KMS-11 (cell line): ENCODE measurements at regions not wholly inside any gene's neighbourhood (a gene's known extent, or its start where the extent isn't known, plus 50 kb on each side); places are given as distances from the start of the nearest gene placed in this dataset.

Source experiments
- H2AFZ ChIP-seq: fragments of 200-600 bp; sonication (generic); 2 replicates; pipeline ENCODE4 v1.6.1; 2016; ENCODE audit warnings: antibody characterized with exemption, mixed run types, low read depth
- H3K27ac ChIP-seq: fragments of 200-600 bp; sonication (generic); 2 replicates; pipeline ENCODE4 v1.6.1; 2016; ENCODE audit warnings: mild to moderate bottlenecking, mixed run types
- H3K27me3 ChIP-seq: fragments of 200-600 bp; sonication (generic); 2 replicates; pipeline ENCODE4 v1.6.1; 2017; ENCODE audit warnings: mild to moderate bottlenecking, low read depth, mixed run types, moderate library complexity; ENCODE audit not compliant: insufficient read depth
- H3K36me3 ChIP-seq: fragments of 200-600 bp; sonication (generic); 2 replicates; pipeline ENCODE4 v1.6.1; 2017; ENCODE audit warnings: mild to moderate bottlenecking, mixed run types; ENCODE audit not compliant: insufficient read depth
- H3K4me1 ChIP-seq: fragments of 200-600 bp; sonication (generic); 2 replicates; pipeline ENCODE4 v1.6.1; 2016; ENCODE audit warnings: mild to moderate bottlenecking, low read depth, mixed run types; ENCODE audit not compliant: poor library complexity, severe bottlenecking
- H3K4me2 ChIP-seq: fragments of 200-600 bp; sonication (generic); 2 replicates; pipeline ENCODE4 v1.7.0; 2016; ENCODE audit warnings: mild to moderate bottlenecking, mixed run types
- H3K4me3 ChIP-seq: fragments of 200-600 bp; sonication (generic); IDR thresholded peaks from 2 replicates; pipeline ENCODE4 v1.6.1; 2017; ENCODE audit warnings: low read depth, low read length, mixed read lengths; ENCODE audit not compliant: insufficient read depth
- H3K79me2 ChIP-seq: fragments of 200-600 bp; sonication (generic); 2 replicates; pipeline ENCODE4 v1.6.1; 2016; ENCODE audit warnings: low read depth, mixed run types; ENCODE audit not compliant: insufficient read depth
- H3K9ac ChIP-seq: fragments of 200-600 bp; sonication (generic); 2 replicates; pipeline ENCODE4 v1.6.1; 2016; ENCODE audit warnings: mild to moderate bottlenecking, mixed run types
- H4K20me1 ChIP-seq: fragments of 200-600 bp; sonication (generic); 2 replicates; pipeline ENCODE4 v1.6.1; 2016; ENCODE audit warnings: mild to moderate bottlenecking, mixed run types; ENCODE audit not compliant: insufficient read depth
- TF ChIP-seq, protein P1 (sequence below): fragments of 200-600 bp; sonication (generic); conservative IDR thresholded peaks from 2 replicates; pipeline ENCODE4 v1.6.1; 2017; ENCODE audit warnings: low read depth, mild to moderate bottlenecking, antibody characterized with exemption, low read length, moderate library complexity, mixed read lengths

DNA sequence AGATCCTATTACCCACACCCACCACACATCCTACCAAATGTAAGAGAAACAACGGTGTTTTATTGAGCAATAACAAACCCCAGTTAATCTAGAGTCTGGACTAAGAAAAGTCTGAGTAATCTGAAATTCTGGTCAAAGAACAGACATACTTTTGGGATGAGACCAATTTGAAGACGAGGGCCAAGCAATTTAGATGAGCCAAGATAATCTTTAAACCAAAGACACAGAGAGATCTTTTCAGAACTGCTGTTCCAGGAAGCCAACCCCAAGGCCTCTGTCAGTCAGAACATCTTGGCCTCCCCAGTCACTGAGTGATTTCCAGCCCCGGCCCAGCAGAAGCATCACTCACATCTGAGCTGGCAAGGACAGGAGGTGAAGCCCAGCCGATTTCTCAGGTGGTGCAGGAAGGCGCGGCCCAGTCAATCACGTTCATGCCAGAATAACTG is 118.5 kb upstream of the SYNDIG1 start:
- H3K4me2 ChIP-seq = no peak overlapping the region
- TF ChIP-seq, protein P1, sequence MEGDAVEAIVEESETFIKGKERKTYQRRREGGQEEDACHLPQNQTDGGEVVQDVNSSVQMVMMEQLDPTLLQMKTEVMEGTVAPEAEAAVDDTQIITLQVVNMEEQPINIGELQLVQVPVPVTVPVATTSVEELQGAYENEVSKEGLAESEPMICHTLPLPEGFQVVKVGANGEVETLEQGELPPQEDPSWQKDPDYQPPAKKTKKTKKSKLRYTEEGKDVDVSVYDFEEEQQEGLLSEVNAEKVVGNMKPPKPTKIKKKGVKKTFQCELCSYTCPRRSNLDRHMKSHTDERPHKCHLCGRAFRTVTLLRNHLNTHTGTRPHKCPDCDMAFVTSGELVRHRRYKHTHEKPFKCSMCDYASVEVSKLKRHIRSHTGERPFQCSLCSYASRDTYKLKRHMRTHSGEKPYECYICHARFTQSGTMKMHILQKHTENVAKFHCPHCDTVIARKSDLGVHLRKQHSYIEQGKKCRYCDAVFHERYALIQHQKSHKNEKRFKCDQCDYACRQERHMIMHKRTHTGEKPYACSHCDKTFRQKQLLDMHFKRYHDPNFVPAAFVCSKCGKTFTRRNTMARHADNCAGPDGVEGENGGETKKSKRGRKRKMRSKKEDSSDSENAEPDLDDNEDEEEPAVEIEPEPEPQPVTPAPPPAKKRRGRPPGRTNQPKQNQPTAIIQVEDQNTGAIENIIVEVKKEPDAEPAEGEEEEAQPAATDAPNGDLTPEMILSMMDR = no peak
- H3K9ac ChIP-seq = no peak overlapping the region
- no peaks in the 10 kb centered on the region for H3K79me2 ChIP-seq
- no peak overlapping the region for H3K4me3 ChIP-seq
- no peaks in the 10 kb centered on the region for H3K27me3 ChIP-seq
- H3K4me1 ChIP-seq = no peaks in the 10 kb centered on the region
- H3K27ac ChIP-seq = no peak overlapping the region
- no peak overlapping the region for H2AFZ ChIP-seq
- no peaks in the 10 kb centered on the region for H3K36me3 ChIP-seq
- no peaks in the 10 kb centered on the region for H4K20me1 ChIP-seq

DNA sequence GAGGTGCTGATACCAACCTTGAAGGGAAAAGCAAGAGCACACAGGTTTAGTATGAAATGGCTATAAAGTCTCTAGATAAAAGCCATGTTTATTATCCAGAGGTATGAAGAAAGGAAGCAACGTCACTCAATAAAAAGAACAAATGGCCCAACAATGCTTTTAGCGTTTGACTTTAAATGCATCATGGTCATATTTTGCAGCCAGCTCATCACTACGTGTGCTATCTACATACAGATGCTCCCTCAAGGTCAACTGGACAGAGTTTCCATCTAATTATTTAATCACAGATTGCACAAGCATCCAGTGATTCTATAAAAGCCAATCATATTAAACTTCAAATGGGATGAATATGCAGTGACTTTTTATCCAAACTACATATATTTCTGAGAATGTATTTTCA is 127.6 kb upstream of the SYNDIG1 start:
- H3K27ac ChIP-seq = no peak overlapping the region
- no peak overlapping the region for H3K4me2 ChIP-seq
- no peaks in the 10 kb centered on the region for H4K20me1 ChIP-seq
- no peak overlapping the region for H3K4me3 ChIP-seq
- H3K36me3 ChIP-seq = no peaks in the 10 kb centered on the region
- H3K9ac ChIP-seq = no peak overlapping the region
- TF ChIP-seq, protein P1 = no peak
- H2AFZ ChIP-seq = no peak overlapping the region
- H3K79me2 ChIP-seq = no peaks in the 10 kb centered on the region
- no peaks in the 10 kb centered on the region for H3K27me3 ChIP-seq
- no peaks in the 10 kb centered on the region for H3K4me1 ChIP-seq

DNA sequence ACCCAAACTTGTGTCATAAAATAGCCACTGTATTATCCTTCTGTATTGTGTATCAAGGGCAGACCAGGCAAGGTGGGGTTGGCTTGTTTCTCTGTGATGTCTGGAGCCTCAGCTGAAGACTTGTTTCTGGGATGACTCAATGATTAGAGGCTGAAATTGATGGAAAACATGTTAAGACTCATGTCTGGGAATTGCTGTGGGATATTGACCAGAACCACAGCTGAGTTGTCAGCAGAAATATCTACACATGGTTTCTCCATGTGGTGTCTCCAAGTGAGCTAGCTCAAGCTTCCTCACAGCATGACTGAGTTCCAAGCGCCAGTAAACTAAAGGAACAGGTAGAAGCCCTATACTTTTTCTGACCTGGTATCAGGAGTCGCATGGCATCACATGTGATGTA is 128.5 kb upstream of the SYNDIG1 start:
- Histone ChIP-seq H2AFZ (no peak overlapping the region), H3K27me3 (no peaks in the 10 kb centered on the region), H3K27ac (no peak overlapping the region), H3K36me3 (no peaks in the 10 kb centered on the region), H3K79me2 (no peaks in the 10 kb centered on the region), H3K4me3 (no peak overlapping the region), H3K4me1 (no peaks in the 10 kb centered on the region), H4K20me1 (no peaks in the 10 kb centered on the region), H3K9ac (no peak overlapping the region), H3K4me2 (no peak overlapping the region)
- TF ChIP-seq, protein P1 = no peak

DNA sequence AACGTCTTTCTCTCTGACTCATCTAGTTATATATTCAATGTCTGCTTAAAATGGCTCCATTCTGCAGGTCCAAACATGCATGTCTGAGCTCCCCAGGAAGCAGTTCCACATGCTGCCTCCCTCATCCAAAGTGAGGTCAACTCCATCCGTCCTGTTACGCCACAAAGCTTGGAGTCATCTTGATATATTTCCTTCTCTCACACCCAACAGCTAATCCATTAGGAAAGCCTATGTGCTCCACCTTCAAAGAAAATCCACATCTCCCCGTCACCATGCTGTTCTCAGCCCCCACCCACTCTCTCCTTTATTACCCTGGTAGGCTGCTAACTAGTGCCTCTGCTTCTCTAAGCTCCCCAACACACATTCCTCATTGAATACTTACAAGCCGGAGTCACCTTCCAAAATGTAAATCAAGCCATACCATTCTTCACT is 130.2 kb upstream of the SYNDIG1 start:
- H3K36me3 ChIP-seq = no peaks in the 10 kb centered on the region
- no peak overlapping the region for H3K4me3 ChIP-seq
- H3K4me2 ChIP-seq = no peak overlapping the region
- TF ChIP-seq, protein P1 = no peak
- H3K79me2 ChIP-seq = no peaks in the 10 kb centered on the region
- H2AFZ ChIP-seq = no peak overlapping the region
- H3K9ac ChIP-seq = no peak overlapping the region
- no peak overlapping the region for H3K27ac ChIP-seq
- no peaks in the 10 kb centered on the region for H3K27me3 ChIP-seq
- no peaks in the 10 kb centered on the region for H4K20me1 ChIP-seq
- H3K4me1 ChIP-seq = no peaks in the 10 kb centered on the region
